HG03469 (cell line): ENCODE measurements at regions not wholly inside any gene's neighbourhood (a gene's known extent, or its start where the extent isn't known, plus 50 kb on each side); places are given as distances from the start of the nearest gene placed in this dataset.
A peak's percentile ranks its signal among the peaks of the same experiment; 100 is the strongest.

Source experiments
- ATAC-seq: cut with Tn5 transposase; IDR thresholded peaks from one replicate; pipeline ENCODE4 v1.9.1; 2021; ENCODE audit warnings: mild to moderate bottlenecking, moderate library complexity, moderate number of reproducible peaks; ENCODE audit not compliant: unreplicated experiment

- ATAC-seq = no peak
Measured at GRCh38 chr9:119788921-119789320, 419.7 kb upstream of the BRINP1 start.

- ATAC-seq = no peak
Measured at GRCh38 chr9:119781886-119782285, 412.7 kb upstream of the BRINP1 start.

- ATAC-seq = no peak
Measured at GRCh38 chr9:119775410-119775809, 406.2 kb upstream of the BRINP1 start.

- no peak for ATAC-seq
Measured at GRCh38 chr9:119773823-119774222, 404.6 kb upstream of the BRINP1 start.

GRCh38 chr9:119771341-119771740, 402.1 kb upstream of the BRINP1 start:
- no peak for ATAC-seq

GRCh38 chr9:119768266-119768665, 399.0 kb upstream of the BRINP1 start:
- ATAC-seq = no peak

- no peak for ATAC-seq
Measured at GRCh38 chr9:119765632-119766175, 396.5 kb upstream of the BRINP1 start.

GRCh38 chr9:119763260-119763659, 394.0 kb upstream of the BRINP1 start:
- ATAC-seq = no peak

- no peak for ATAC-seq
Measured at GRCh38 chr9:119761812-119762211, 392.6 kb upstream of the BRINP1 start.

GRCh38 chr9:119758990-119759389, 389.8 kb upstream of the BRINP1 start:
- ATAC-seq = no peak

- no peak for ATAC-seq
Measured at GRCh38 chr9:119758241-119758640, 389.0 kb upstream of the BRINP1 start.

GRCh38 chr9:119739476-119739875, 370.2 kb upstream of the BRINP1 start:
- no peak for ATAC-seq

- ATAC-seq = peak; percentile 99
Measured at GRCh38 chr9:119736491-119737454, 367.5 kb upstream of the BRINP1 start.

GRCh38 chr9:119727988-119728387, 358.8 kb upstream of the BRINP1 start:
- ATAC-seq = no peak

- no peak for ATAC-seq
Measured at GRCh38 chr9:119726035-119726434, 356.8 kb upstream of the BRINP1 start.

- no peak for ATAC-seq
Measured at GRCh38 chr9:119722384-119722783, 353.1 kb upstream of the BRINP1 start.

GRCh38 chr9:119712325-119712724, 343.1 kb upstream of the BRINP1 start:
- no peak for ATAC-seq

GRCh38 chr9:119709431-119709830, 340.2 kb upstream of the BRINP1 start:
- ATAC-seq = no peak

GRCh38 chr9:119707228-119707845, 338.1 kb upstream of the BRINP1 start:
- no peak for ATAC-seq

GRCh38 chr9:119701651-119702050, 332.4 kb upstream of the BRINP1 start:
- ATAC-seq = no peak

- ATAC-seq = no peak
Measured at GRCh38 chr9:119698535-119698934, 329.3 kb upstream of the BRINP1 start.

- no peak for ATAC-seq
Measured at GRCh38 chr9:119697996-119698395, 328.8 kb upstream of the BRINP1 start.
